ENCODE measurements at regions not wholly inside any gene's neighbourhood (a gene's known extent, or its start where the extent isn't known, plus 50 kb on each side); places are given as distances from the start of the nearest gene placed in this dataset.
"Not testable (repeated sequence)": the region's sequence is repeated elsewhere in the genome, so short reads cannot be mapped to it uniquely, and the experiment has no call there.

DNA sequence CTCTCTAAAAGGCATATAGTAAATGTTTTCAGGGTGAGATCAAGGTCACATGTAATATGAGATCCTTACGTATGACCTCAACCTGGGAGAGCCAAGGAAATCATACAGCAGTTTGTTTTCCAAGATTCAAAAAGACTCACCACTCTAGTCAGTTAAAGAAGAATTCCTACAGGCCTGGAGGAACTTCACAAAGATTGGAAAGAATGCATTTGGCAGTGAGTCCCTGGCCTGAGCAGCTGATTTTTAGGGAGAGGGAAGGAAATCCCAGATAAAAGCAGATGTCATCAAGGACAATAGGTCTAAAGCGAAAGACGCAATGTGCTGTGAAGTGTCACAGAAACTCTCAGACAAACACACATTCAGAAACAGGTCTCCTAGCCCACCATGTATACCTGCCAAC is 424.0 kb upstream of the ZNF462 start:
- no peak for DNase-seq (ENCODE audit: low read depth)

DNA sequence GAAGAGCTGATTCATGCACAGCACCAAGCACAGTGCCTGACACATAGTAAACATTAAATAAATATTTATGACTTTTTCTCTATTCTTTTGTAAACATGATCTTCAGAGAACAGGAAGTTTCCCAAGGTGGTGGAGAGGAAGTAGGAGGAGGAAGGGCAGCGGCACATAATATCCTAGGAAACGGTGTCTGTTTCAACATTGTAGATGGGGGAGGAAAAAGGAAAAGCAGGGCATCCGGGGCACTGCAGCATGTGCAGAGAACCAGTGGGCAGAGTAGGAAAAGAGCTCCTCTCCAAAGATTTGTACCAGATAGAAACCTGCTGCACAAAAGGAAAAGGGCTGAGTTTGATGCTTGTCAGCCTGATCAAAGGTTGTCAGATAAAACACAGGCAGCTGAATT is 421.7 kb upstream of the ZNF462 start:
- DNase-seq (ENCODE audit: low read depth), result no peak

DNA sequence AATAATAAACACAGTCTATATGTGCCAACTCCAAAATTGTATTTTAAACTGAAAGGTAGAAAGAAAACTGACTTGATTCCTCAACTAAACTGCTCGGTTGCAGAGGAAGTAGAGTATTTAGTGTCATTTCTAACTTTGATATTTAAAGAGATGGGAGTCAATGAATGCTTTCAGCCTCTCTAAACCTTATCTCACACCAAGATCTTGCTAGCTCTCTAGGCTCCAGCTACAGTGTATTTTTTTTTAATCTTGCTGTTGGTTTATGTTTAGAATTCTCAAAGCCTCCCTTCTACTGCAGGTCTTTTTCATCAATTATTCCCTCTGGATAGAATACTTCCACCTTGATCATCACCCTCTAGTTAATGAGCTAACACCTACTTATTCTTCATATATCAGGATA is 419.4 kb upstream of the ZNF462 start:
- DNase-seq (ENCODE audit: low read depth), result no peak

- no peak for DNase-seq (ENCODE audit: low read depth)
Observed at GRCh38 chr9:106445107-106445506, 417.9 kb upstream of the ZNF462 start.

- DNase-seq (ENCODE audit: low read depth), result no peak
Observed at GRCh38 chr9:106449336-106449927, 413.5 kb upstream of the ZNF462 start.

DNA sequence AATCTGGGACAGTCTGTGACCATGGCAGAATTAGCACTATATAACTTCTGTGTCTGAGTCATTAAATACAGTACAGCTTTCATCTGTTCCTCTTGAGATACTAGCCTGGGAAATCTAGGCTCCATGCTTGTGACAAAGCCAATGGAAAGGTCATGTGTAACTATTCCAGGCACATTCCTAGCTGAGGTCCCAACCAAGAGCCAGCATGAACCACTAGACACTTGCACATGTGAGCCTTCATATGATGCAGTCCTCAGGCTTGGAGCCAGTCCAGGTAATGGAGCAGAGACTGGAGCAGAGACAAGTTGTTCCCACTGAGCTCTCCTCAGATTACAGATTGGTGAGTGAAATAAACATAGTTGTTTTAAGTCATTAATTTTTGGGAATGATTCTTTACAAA is 412.4 kb upstream of the ZNF462 start:
- no peak for DNase-seq (ENCODE audit: low read depth)

- no peak for DNase-seq (ENCODE audit: low read depth)
Observed at GRCh38 chr9:106451223-106451622, 411.7 kb upstream of the ZNF462 start.

- no peak for DNase-seq (ENCODE audit: low read depth)
Observed at GRCh38 chr9:106456581-106456980, 406.4 kb upstream of the ZNF462 start.

- DNase-seq (ENCODE audit: low read depth), result peak; percentile 13
Observed at GRCh38 chr9:106467113-106467864, 395.7 kb upstream of the ZNF462 start.

DNA sequence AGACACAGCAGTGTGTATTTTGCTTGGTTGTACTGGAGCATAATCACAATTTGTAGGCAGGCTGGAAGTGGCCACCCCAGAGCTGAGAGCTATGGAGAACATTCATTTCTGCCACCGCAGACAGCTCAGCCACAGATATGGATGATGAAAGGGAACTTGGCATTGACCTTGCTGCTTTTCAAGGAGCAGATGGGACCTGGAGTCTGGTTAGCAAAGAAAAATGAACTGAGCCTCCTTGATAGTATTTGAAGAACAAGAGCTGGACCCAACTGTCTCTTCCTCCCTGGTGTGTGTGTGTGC is 395.2 kb upstream of the ZNF462 start:
- DNase-seq (ENCODE audit: low read depth), result no peak

GRCh38 chr9:106468431-106468830 is 394.5 kb upstream of the ZNF462 start:
- DNase-seq (ENCODE audit: low read depth), result no peak

GRCh38 chr9:106478312-106478711 is 384.7 kb upstream of the ZNF462 start:
- DNase-seq (ENCODE audit: low read depth), result no peak

GRCh38 chr9:106478727-106479126 is 384.2 kb upstream of the ZNF462 start:
- DNase-seq (ENCODE audit: low read depth), result no peak

DNA sequence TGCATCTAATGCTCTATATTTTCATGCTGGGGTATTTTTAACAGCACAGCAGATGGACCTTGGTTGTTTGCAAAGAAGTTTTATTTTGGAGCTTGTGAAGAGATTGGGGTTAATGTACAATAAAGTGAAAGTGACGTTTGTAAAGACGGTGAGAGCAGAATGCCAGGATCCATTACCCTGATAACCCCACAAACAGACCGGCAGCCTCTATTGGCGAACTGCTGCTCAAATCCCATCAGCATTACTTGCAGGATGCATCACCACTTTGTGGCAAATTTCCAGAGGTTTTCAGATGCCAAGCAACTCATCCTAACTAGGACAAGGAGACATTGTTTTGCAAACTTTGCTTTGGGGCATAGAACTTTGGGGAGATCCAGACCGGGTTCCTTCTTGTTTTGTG is 383.3 kb upstream of the ZNF462 start:
- DNase-seq (ENCODE audit: low read depth), result peak; percentile 29

GRCh38 chr9:106481013-106481609 is 381.9 kb upstream of the ZNF462 start:
- peak; percentile 30 for DNase-seq (ENCODE audit: low read depth)

DNA sequence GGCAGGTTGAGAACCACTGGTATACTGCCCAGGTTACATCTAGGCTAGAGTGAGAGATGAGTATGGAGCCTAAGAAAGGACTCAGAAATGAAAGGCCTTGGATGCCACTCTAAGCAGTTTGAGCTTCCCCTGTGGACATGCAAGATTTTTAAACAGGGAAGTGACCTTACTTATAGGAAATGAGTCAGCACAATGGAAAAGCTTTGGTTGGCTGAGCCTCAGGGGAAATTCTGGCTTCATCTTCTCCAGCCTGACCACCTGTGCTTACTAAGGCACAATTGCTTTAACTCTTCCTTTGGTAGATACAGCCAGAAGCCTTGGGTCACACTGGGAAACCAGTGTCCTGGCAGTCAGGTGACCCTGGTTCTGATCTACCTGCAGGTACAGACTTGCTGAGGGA is 380.2 kb upstream of the ZNF462 start:
- no peak for DNase-seq (ENCODE audit: low read depth)

DNA sequence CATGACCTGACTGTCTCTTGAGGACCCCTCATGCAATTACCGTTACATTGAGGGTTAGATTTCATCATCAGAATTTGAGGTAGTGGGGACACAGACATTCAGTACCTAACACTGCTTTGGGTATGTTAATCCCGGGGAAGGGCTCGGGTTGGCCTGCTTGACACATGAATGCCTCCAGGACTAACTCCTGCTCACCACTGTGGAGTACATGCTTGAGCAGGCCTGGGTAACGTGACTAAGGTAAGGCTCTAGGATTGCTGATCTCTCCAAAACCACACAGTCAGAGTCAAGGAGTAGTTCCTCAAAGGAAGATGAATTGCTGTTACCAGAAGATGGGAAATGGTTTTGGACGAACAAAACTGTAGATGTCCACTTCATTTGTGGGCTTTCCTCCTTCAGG is 376.3 kb upstream of the ZNF462 start:
- DNase-seq (ENCODE audit: low read depth), result no peak

DNA sequence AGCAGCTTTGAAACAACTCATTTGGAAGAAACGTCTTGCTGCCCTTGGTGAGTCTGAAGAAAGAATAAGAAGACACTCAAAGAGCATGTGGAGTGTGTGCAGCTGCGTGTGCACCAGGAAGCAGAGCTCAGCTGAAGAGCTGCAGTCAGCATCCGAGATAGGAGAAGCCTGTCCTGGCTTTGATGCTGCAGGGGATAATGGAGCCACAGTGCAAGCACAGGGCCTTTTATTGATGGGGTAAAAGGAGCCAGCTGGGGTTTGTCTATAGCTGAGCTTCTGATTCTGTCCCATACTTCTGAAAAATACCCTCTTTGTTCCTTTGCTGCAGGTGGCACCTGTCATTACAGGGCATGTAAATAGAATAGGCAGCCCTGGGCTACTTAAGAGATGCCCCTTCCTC is 375.7 kb upstream of the ZNF462 start:
- no peak for DNase-seq (ENCODE audit: low read depth)

GRCh38 chr9:106492126-106492525 is 370.8 kb upstream of the ZNF462 start:
- DNase-seq (ENCODE audit: low read depth), result not testable (repeated sequence)

DNA sequence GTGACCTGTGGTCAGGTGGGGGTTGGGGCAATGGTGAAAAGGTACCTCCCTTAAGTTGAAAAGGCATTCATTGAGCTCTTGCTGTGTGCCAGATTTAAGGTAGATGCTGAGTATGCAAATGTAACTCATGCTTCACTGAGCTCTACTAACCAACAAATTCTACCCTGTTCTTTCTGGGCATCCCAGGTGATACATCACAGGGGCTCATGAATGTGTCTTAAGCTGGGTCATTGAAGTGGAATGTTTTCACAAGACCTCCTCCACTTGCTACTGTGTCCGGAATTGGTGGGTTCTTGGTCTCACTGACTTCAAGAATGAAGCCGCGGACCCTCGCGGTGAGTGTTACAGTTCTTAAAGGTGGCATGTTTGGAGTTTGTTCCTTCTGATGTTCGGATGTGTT is 362.8 kb upstream of the ZNF462 start:
- DNase-seq (ENCODE audit: low read depth), result no peak

DNA sequence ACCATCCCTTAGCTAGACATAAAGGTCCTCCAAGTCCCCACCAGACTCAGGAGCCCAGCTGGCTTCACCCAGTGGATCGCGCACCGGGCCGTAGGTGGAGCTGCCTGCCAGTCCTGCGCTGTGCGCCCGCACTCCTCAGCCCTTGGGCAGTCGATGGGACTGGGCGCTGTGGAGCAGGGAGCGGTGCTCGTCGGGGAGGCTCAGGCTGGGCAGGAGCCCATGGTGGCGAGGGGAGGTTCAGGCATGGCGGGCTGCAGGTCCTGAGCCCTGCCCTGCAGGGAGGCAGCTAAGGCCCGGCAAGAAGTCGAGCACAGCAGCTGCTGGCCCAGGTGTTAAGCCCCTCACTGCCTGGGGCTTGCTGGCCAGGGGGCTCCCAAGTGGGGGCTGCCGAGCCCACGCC is 361.8 kb upstream of the ZNF462 start:
- DNase-seq (ENCODE audit: low read depth), result not testable (repeated sequence)

- DNase-seq (ENCODE audit: low read depth), result no peak
Observed at GRCh38 chr9:106502930-106503329, 360.0 kb upstream of the ZNF462 start.

DNA sequence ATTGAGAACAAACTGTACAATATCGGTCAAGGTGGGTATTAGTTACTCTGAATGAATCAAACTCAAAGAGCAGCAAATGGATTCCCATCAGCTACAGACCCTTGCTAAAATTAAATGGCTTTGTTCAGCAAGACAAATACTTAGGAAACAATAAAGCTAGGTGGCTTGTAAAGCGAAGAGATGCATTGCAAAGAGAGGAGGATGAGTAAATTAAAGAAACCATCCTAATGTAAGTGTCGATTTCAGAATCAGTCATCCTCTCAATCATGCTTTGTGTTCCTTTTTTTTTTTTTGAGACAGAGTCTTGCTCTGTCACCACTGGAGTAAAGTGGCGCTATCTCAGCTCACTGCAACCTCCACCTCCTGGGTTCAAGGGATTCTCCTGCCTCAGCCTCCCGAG is 359.2 kb upstream of the ZNF462 start:
- DNase-seq (ENCODE audit: low read depth), result no peak

- DNase-seq (ENCODE audit: low read depth), result no peak
Observed at GRCh38 chr9:106526716-106527204, 336.2 kb upstream of the ZNF462 start.
